IPS-NIHi7 (cell line): ENCODE measurements at regions not wholly inside any gene's neighbourhood (a gene's known extent, or its start where the extent isn't known, plus 50 kb on each side); places are given as distances from the start of the nearest gene placed in this dataset.

Source experiments
- DNase-seq: peaks from one replicate; pipeline ENCODE4 v3.0.0; 2012; ENCODE audit warnings: mixed read lengths; ENCODE audit errors: extremely low spot score

- DNase-seq = no peak
Observed at GRCh38 chr11:33616552-33616951, 84.1 kb downstream of the C11orf91 start.

GRCh38 chr11:33615751-33616150 is 84.9 kb downstream of the C11orf91 start:
- DNase-seq = no peak

GRCh38 chr11:33613404-33613803 is 87.2 kb downstream of the C11orf91 start:
- DNase-seq = no peak

GRCh38 chr11:33610903-33611302 is 89.7 kb downstream of the C11orf91 start:
- no peak for DNase-seq

- DNase-seq = no peak
Observed at GRCh38 chr11:33608386-33608785, 92.2 kb downstream of the C11orf91 start.

GRCh38 chr11:33606762-33607161 is 93.9 kb downstream of the C11orf91 start:
- DNase-seq = no peak

- DNase-seq = no peak
Observed at GRCh38 chr11:33605703-33606102, 94.9 kb downstream of the C11orf91 start.

GRCh38 chr11:33598426-33599069 is 102.1 kb downstream of the C11orf91 start:
- peak; percentile 53 for DNase-seq

GRCh38 chr11:33594188-33594587 is 106.4 kb downstream of the C11orf91 start:
- DNase-seq = no peak

- no peak for DNase-seq
Observed at GRCh38 chr11:33590441-33590840, 110.2 kb downstream of the C11orf91 start.

GRCh38 chr11:33588056-33588455 is 112.6 kb downstream of the C11orf91 start:
- DNase-seq = peak; percentile 35

- no peak for DNase-seq
Observed at GRCh38 chr11:33585586-33586209, 114.9 kb downstream of the C11orf91 start.

GRCh38 chr11:33582636-33583325 is 117.8 kb downstream of the C11orf91 start:
- DNase-seq = no peak

GRCh38 chr11:33579101-33579500 is 121.5 kb downstream of the C11orf91 start:
- DNase-seq = no peak

- no peak for DNase-seq
Observed at GRCh38 chr11:33577204-33577603, 123.4 kb downstream of the C11orf91 start.

GRCh38 chr11:33575311-33575710 is 125.3 kb downstream of the C11orf91 start:
- DNase-seq = no peak

GRCh38 chr11:33574331-33574730 is 126.3 kb downstream of the C11orf91 start:
- no peak for DNase-seq

- DNase-seq = no peak
Observed at GRCh38 chr11:33569333-33569732, 131.3 kb downstream of the C11orf91 start.

- no peak for DNase-seq
Observed at GRCh38 chr11:33567004-33567403, 133.6 kb downstream of the C11orf91 start.

- DNase-seq = no peak
Observed at GRCh38 chr11:33564856-33565453, 135.7 kb downstream of the C11orf91 start.

GRCh38 chr11:33560729-33561128 is 139.9 kb downstream of the C11orf91 start:
- no peak for DNase-seq

GRCh38 chr11:33559567-33559966 is 141.1 kb downstream of the C11orf91 start:
- DNase-seq = no peak

GRCh38 chr11:33558097-33558496 is 142.5 kb downstream of the C11orf91 start:
- DNase-seq = no peak
